Suprapubic skin (tissue), 4 donors: ENCODE measurements at regions not wholly inside any gene's neighbourhood (a gene's known extent, or its start where the extent isn't known, plus 50 kb on each side); places are given as distances from the start of the nearest gene placed in this dataset.

Source experiments
- DNase-seq, 2 donors: peaks; one replicate each; pipeline ENCODE4 v3.0.0-alpha.2; 2019; ENCODE audit warnings: low spot score in 2 of 2
- H3K27ac ChIP-seq: fragments of 200-600 bp; sonication (generic); one replicate; pipeline ENCODE4 v1.5.1; 2019
- H3K27me3 ChIP-seq: fragments of 200-600 bp; sonication (generic); one replicate; pipeline ENCODE4 v1.5.1; 2019
- H3K36me3 ChIP-seq: fragments of 200-600 bp; sonication (generic); one replicate; pipeline ENCODE4 v1.5.1; 2019
- H3K4me1 ChIP-seq: fragments of 200-600 bp; sonication (generic); one replicate; pipeline ENCODE4 v1.5.1; 2019
- H3K4me3 ChIP-seq: fragments of 200-600 bp; sonication (generic); one replicate; pipeline ENCODE4 v1.5.1; 2019; ENCODE audit warnings: mild to moderate bottlenecking
- H3K9me3 ChIP-seq: fragments of 200-600 bp; sonication (generic); one replicate; pipeline ENCODE4 v1.5.1; 2019
- CTCF ChIP-seq, 2 donors: fragments of 200-600 bp in 1 of 2; fragments of 450-650 bp in 1 of 2; sonication (generic) in 1 of 2; IDR thresholded peaks; one replicate each; pipeline ENCODE4 v1.5.1; 2016 to 2019; ENCODE audit warnings: antibody characterized with exemption in 2 of 2, mild to moderate bottlenecking in 1 of 2, moderate library complexity in 1 of 2
- EP300 ChIP-seq: sonication (generic); formaldehyde crosslinking; IDR thresholded peaks from one replicate; pipeline ENCODE4 v1.6.1; 2017; ENCODE audit warnings: antibody characterized with exemption
- POLR2A ChIP-seq, 2 donors: fragments of 450-650 bp; IDR thresholded peaks; one replicate each; pipeline ENCODE4 v1.6.1; 2017; ENCODE audit warnings: antibody characterized with exemption in 2 of 2, mild to moderate bottlenecking in 2 of 2, moderate library complexity in 2 of 2
- POLR2AphosphoS5 ChIP-seq, 3 donors: sonication (generic); formaldehyde crosslinking; IDR thresholded peaks; one replicate each; pipeline ENCODE4 v1.6.1; 2017; ENCODE audit warnings: antibody characterized with exemption in 3 of 3
- WGBS: methylation state at CpG from one replicate; pipeline ENCODE4 v1.1.5; 2018; 5-methylcytosine and 5-hydroxymethylcytosine counted together

DNA sequence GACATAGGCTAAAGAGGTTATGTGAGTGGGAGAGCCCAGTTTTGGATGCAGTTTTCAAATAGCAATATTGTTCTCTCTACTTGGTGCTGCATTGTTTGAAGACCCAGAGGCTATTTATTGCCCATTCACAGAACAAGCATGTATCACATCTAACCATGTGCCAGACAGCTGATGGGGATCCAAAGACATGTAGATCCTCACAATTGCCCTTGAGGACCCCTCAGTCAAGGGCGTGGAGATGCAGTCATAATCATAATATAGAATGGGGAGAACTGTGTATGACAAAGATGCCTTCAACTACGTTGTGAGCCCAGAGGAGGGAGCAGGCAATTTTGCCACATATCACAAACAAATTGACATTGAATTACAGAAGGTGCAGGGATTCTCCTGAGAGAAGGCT lies 70.5 kb downstream of the NHLRC3 start:
- TF ChIP-seq CTCF (IDR thresholded peaks at IDR 0.05), result no peak
- TF ChIP-seq POLR2A (IDR thresholded peaks at IDR 0.05), result no peak
- Histone ChIP-seq H3K4me3 (no peak overlapping the region), H3K4me1 (no peaks in the 10 kb centered on the region), H3K9me3 (no peaks in the 10 kb centered on the region), H3K27me3 (no peaks in the 10 kb centered on the region), H3K27ac (no peak overlapping the region), H3K36me3 (no peaks in the 10 kb centered on the region)
- 40% methylated on average over 2 of the region's 2 CpGs for WGBS
- DNase-seq, result no peak

DNA sequence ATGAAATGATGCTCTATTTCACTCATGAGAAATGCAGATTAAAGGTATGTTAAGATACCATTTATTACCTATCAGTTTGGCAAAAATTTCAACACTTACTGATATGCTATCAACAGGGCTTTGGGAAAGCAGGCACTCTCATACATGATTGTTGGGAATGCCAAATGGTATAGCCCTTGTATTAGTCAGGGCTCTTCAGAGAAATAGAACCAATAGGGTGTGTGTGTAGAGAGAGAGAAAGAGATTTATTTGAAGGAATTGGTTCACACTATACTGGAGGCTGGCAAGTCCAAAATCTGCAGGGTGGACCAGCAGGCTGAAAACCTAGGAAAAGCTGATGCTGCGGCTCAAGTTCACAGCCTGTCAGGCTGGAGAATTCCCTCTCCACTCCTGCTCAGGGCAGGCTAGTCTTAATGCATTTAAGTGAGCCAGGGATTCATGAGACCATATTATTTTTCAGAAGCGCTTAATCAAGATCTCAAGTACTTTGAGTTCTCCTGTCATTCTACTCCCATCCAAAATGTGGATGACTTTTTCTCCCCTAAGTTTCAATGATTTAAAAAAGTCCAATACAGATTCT lies 72.4 kb downstream of the NHLRC3 start:
- no peak for TF ChIP-seq CTCF (IDR thresholded peaks at IDR 0.05)
- TF ChIP-seq POLR2A (IDR thresholded peaks at IDR 0.05), result no peak
- no peak for TF ChIP-seq EP300
- no peak for TF ChIP-seq POLR2AphosphoS5 (IDR thresholded peaks at IDR 0.05)
- H3K36me3 ChIP-seq, result no peaks in the 10 kb centered on the region
- H3K4me1 ChIP-seq, result no peaks in the 10 kb centered on the region
- H3K27ac ChIP-seq, result no peak overlapping the region
- no peaks in the 10 kb centered on the region for H3K9me3 ChIP-seq
- no peaks in the 10 kb centered on the region for H3K27me3 ChIP-seq
- no peak for DNase-seq
- H3K4me3 ChIP-seq, result no peak overlapping the region
- WGBS, result 94% methylated on average over 2 of the region's 2 CpGs

- Histone ChIP-seq H3K36me3 (no peaks in the 10 kb centered on the region), H3K27ac (no peak overlapping the region), H3K4me3 (no peak overlapping the region), H3K27me3 (no peaks in the 10 kb centered on the region), H3K9me3 (no peaks in the 10 kb centered on the region), H3K4me1 (no peaks in the 10 kb centered on the region)
- TF ChIP-seq EP300, result no peak
- no peak for TF ChIP-seq POLR2AphosphoS5 (IDR thresholded peaks at IDR 0.05)
- no peak for TF ChIP-seq POLR2A (IDR thresholded peaks at IDR 0.05)
- no peak for TF ChIP-seq CTCF (IDR thresholded peaks at IDR 0.05)
- no peak for DNase-seq
- WGBS, result 40% methylated on average over 2 of the region's 2 CpGs
Observed at GRCh38 chr13:39111145-39111544, 72.9 kb downstream of the NHLRC3 start.

- H3K4me3 ChIP-seq, result no peak overlapping the region
- H3K4me1 ChIP-seq, result no peaks in the 10 kb centered on the region
- no peak for TF ChIP-seq EP300
- no peak for TF ChIP-seq POLR2AphosphoS5 (IDR thresholded peaks at IDR 0.05)
- no peak for TF ChIP-seq CTCF (IDR thresholded peaks at IDR 0.05)
- TF ChIP-seq POLR2A (IDR thresholded peaks at IDR 0.05), result no peak
- no peaks in the 10 kb centered on the region for H3K36me3 ChIP-seq
- no peaks in the 10 kb centered on the region for H3K9me3 ChIP-seq
- no peak overlapping the region for H3K27ac ChIP-seq
- peaks cover 3% of the 10 kb centered on the region for H3K27me3 ChIP-seq
- 100% methylated on average over 1 of the region's 1 CpG for WGBS
- DNase-seq, result no peak
Observed at GRCh38 chr13:39119422-39119821, 81.2 kb downstream of the NHLRC3 start.

DNA sequence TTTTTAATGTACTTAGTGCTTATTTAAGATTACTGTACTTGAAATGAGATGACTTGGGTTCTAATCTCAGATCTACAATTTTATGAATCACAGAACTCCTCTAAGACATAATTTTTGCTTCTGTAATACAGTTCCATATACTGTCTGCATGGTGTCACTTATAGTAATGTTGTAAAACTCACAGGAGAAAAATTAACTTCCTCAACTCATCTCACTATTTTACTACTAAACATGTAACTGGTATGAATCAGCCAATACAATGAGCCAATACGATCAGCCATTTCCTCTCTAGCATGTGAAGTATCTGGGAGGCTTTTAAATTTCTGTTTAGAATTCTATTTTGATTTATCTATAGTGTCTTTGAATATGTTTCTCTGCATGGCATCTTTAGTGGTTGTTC lies 85.3 kb downstream of the NHLRC3 start:
- H3K27me3 ChIP-seq, result peaks cover 3% of the 10 kb centered on the region
- no peaks in the 10 kb centered on the region for H3K36me3 ChIP-seq
- H3K9me3 ChIP-seq, result no peaks in the 10 kb centered on the region
- 56% methylated on average over 1 of the region's 1 CpG for WGBS
- H3K4me1 ChIP-seq, result no peaks in the 10 kb centered on the region
- H3K4me3 ChIP-seq, result no peak overlapping the region
- no peak overlapping the region for H3K27ac ChIP-seq
- no peak for DNase-seq
- TF ChIP-seq POLR2AphosphoS5 (IDR thresholded peaks at IDR 0.05), result no peak
- no peak for TF ChIP-seq CTCF (IDR thresholded peaks at IDR 0.05)
- no peak for TF ChIP-seq EP300
- no peak for TF ChIP-seq POLR2A (IDR thresholded peaks at IDR 0.05)
